SKM-1 treated with dmso at 0.1 percent for 144 hours (cell line): ENCODE measurements at regions not wholly inside any gene's neighbourhood (a gene's known extent, or its start where the extent isn't known, plus 50 kb on each side); places are given as distances from the start of the nearest gene placed in this dataset.
A peak's percentile ranks its signal among the peaks of the same experiment; 100 is the strongest.

Source experiments
- DNase-seq: peaks from one replicate; lab custom pipeline; 2025; ENCODE audit not compliant: unreplicated experiment; lab: John Stamatoyannopoulos, UW

DNA sequence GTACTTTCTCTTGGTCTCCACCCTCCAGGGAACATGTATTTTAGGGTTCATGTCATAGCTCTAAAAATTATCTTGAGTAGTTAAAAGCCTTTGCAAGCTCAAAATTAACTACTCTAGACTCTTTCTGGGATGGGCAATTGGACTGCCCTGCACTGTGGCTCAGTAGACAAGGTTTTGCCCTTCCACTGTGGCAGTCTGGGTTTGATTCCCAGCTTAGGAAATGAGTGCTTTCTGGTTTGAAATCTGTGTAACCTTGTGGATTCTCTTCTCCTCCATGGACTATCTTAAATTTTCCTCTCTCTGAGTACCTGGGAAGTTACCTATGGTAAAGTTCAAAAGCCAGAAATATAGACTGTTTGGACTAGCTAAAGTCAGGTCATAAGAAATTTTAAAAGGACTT lies 94.6 kb upstream of the UST start:
- DNase-seq, result no peak

DNA sequence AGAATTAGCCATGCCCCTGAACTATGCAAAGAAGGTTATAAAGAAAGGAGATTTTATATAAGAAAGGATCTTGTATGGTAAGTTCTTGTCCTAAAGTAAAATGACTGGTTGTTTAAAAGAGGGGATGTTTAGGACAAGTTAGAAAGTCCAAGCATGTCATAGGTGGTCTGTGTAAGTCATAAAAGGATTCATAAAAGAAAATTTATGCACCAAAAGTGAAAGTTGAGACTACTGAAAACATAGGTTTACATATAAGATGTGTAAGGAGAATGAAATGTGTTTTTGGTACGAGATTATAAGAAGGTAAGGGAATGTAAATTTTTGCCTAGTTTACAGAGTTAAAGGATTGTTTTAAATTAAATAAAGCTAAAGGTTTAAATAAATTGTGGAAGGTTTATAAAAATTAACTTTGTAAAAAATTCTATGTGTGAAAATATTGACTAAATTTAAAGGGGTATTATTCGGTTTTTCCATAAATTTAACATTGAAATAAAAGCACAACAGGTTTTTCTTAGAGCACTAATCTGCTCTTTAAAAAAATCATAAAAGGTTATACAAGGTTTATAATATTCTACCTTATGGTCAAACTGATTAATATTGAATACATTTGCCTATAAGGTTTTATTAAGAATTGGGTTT lies 93.6 kb upstream of the UST start:
- no peak for DNase-seq

- peak; percentile 54 for DNase-seq
Observed at GRCh38 chr6:148657048-148657447, 89.8 kb upstream of the UST start.

DNA sequence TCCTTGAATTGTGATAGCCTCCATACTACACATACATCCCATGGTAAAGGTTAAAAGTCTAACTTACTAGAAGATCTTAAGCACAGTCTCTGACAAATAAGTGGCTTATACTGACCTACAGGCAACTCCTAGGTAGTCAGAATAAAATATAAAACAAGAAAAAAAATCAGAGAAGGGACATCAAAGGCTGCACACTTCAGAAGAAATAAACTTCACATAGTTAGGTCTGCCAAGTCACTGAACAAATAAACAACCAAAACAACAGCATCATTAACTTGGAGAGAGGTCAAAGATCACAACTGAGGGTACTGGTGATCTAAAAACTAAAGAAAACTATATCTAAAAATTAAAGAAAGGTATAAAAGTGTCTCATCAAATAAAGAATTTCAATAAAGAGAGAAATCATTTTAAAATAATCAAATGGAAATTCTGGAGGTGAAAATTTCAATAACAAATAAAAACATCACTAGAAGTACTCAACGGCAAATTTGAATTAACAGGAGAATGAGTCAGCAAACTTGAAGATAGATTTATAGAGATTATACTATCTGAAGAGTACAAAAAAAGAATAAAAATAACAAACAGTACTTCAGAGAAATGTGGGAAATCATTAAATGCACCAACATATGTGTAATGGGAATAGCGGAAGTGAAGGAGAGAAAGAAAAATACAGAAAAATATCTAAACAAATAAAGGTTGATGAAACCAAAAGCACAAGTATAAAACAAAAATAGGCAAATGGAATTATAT lies 88.0 kb upstream of the UST start:
- no peak for DNase-seq

DNA sequence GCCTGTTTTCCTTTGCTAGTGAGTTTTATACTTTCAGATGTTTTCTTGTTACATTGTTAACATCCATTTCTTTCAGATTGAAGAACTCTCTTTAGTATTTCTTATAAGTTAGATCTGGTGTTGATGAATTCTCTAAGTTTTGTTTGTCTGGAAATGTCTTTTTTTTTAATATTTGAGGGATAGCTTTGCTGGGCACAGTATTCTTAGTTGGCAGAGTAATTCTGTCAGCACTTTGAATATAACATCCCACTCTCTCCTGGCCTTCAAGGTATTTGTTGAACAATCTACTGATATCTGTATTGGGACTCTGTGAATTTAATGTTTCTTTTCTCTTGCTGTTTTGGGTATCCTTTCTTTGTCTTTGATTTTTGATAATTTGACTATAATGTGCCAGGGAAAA lies 79.4 kb upstream of the UST start:
- no peak for DNase-seq

DNA sequence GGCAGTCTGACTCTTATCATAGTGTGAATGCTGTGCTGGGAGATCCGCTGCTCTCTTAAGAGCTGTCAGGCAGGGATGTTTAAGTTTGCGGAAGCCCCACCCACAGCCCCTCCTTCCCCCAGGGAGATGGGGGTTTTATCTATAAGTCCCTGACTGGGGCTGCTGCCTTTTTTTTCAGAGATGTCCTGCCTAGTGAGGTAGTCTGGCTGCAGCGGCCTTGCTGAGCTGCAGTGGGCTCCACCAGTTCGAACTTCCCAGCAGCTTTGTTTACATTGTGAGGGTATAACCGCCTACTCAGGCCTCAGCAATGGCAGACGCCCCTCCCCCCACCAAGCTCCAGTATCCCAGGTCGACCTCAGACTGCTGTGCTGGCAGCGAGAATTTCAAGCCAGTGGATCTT lies 75.7 kb upstream of the UST start:
- DNase-seq, result no peak

- no peak for DNase-seq
Observed at GRCh38 chr6:148671952-148672351, 74.9 kb upstream of the UST start.

GRCh38 chr6:148674306-148674705 lies 72.5 kb upstream of the UST start:
- DNase-seq, result peak; percentile 11

DNA sequence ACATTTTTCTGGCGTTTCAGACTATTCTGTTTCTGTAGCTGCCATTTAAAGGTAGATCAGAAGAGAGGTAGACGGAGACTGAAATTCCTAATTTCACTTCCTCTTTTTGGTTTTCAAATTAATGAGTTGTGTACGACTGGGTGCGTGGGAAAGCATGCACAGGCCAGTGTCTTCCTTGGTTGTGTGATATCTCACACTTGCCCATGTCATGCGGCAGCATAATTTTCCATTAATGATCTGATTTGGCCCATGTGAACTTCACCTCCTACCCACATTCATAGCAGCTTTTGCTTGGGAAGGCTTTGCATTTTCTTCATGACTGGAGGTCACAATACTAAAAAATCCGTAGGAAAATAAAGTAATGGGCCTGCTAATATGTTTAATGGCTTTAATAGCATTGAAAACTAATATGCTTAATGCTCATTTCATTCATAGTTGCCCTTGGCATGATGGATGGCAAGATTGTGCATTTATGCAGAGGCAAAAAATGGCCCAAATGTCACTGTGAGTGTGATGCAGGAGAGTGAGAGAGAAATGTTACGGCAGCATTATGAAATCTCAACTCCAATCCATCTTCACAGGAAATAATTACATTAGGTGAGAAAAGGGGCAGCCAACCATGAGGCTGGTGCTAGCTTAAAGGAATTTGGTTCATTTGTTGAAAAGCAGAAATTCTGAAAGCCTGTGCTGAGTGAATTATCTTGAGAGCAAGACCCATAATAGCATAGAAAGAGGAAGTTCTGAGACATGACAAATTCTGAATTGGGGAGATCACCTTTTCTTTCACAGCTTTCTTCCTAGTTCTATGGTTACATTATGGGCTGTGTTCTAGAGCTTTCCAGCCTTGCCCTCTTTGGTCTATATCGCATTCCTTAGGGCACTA lies 69.0 kb upstream of the UST start:
- DNase-seq, result peak; percentile 87

DNA sequence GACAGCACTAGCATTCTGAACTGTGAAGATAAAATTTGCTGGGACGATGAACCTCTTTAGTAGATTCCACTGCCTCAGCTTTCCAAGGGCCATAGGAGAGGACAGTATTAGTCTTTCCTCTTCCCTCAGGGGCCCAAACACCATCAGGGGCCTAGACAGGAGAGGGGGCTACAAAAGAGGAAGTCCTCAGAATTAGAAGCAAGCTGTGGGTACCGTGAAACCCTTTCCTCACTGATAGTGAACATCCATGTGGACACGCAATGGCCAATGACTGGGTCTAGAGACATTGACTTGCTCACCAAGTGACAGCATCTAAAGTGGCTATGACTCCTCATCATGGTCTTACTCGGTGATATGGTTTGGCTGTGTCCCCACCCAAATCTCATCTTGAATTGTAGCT lies 68.1 kb upstream of the UST start:
- no peak for DNase-seq

DNA sequence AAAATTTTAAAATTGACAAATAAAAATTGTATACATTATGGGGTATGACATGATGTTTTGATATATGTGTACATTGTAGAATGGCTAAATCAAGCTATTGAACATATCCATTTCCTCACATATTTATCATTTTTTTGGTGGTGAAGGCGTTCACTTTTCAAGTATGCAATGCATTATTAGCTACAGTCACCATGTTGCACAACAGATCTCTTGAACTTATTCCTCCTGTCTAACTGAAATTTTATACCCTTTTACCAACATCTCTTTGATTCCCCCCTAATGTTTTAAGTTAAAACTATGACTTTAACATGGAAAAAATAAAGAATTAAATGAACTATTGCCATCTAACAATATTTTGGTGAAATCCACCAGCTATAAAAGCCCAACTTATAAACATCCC lies 65.2 kb upstream of the UST start:
- no peak for DNase-seq

- DNase-seq, result no peak
Observed at GRCh38 chr6:148682252-148682651, 64.6 kb upstream of the UST start.

DNA sequence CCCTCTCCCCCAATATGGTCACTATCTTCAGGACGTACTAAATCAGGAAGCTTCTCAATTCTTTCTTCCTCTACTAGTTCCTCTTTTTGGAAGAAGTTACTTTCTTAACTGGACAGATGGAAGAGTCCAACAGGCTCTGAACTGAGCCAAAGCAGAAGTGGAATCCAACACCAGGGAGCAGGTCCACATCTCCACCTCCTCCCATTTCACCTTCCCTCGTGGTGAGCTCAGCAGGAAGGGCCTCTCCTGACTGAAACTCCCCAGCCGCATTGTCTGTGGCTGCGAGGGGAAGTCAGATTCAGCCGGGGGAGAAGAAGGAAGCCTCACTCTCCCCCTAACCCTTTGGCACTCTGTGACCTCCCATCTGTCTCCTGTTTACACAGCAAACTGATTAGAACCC lies 63.8 kb upstream of the UST start:
- peak; percentile 99 for DNase-seq

GRCh38 chr6:148689168-148689567 lies 57.7 kb upstream of the UST start:
- DNase-seq, result no peak

GRCh38 chr6:148693882-148694484 lies 52.8 kb upstream of the UST start:
- DNase-seq, result peak; percentile 46
